ENCODE measurements at regions not wholly inside any gene's neighbourhood (a gene's known extent, or its start where the extent isn't known, plus 50 kb on each side); places are given as distances from the start of the nearest gene placed in this dataset.
A peak's percentile ranks its signal among the peaks of the same experiment; 100 is the strongest.

GRCh38 chr14:94952097-94952496, 182.2 kb upstream of the GSC start:
- DNase-seq: no peak

GRCh38 chr14:94946244-94946643, 176.3 kb upstream of the GSC start:
- no peak for DNase-seq

GRCh38 chr14:94945615-94946014, 175.7 kb upstream of the GSC start:
- DNase-seq: no peak

- no peak for DNase-seq
Measured at GRCh38 chr14:94944636-94945258, 174.8 kb upstream of the GSC start.

GRCh38 chr14:94942601-94943000, 172.7 kb upstream of the GSC start:
- DNase-seq: no peak

- DNase-seq: no peak
Measured at GRCh38 chr14:94941311-94941710, 171.4 kb upstream of the GSC start.

GRCh38 chr14:94940263-94940993, 170.5 kb upstream of the GSC start:
- no peak for DNase-seq

GRCh38 chr14:94938016-94938415, 168.1 kb upstream of the GSC start:
- no peak for DNase-seq

DNA sequence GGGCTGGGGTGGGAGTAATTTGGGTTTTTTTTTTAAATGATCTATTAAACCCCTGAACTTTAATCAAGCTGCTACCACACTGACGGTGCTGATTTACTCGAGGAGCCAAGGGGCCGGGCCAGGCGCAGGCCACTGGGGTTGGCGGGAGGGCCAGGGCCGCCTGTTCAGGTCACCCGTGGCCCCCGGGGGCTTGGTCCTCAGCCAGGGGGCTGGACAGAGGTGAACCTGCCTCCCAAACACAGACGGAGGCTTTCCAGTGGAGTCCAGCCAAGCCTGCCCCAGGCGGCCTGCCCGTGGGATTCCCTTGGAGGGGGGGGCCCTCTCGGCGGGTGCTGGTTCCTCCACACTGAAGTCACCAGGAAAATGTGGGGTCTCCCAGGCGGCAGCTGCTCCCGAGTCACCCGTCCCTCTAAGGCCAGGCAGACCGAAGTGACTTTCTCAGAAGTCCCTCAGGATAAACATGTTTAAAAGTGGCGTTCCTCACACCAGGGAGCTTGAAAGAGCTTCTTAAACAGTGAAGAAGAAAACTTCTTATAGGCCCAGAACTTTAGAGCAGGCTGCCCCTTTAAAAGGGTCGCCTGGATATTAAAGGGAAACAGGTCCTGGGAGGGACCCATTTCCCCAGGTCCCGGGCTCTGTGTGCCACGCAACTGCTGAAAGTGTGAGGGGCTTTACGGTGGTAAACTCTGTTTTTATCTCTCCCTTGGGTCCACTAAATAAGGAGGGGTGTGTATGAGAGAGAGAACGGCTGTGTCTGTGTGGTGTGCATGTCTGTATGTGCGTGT, 167.2 kb upstream of the GSC start:
- DNase-seq: peak; percentile 43

DNA sequence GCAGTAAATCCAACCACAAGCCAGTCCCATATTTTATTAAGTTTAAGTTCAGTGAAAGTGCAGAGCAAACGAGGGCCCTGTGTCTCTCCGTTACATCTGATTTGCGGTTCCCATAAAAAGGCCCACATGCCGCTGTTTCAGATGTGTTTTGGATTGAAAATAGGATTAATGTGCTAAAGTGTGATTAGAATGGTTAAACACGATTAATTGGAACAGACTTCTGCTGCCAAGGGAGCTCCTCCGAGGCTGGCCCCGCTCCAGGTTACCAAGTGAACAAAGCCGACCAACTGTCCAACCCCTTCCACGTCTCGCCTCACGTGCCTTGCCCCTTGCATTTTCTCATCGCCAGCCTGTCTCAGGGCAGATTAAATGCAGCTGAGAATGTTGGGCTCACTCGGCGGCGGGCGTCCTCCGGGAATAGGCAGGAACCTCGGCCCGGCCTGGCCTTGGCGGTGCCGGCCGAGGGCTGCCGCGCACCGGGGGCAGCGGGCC, 166.5 kb upstream of the GSC start:
- peak; percentile 98 for DNase-seq

DNA sequence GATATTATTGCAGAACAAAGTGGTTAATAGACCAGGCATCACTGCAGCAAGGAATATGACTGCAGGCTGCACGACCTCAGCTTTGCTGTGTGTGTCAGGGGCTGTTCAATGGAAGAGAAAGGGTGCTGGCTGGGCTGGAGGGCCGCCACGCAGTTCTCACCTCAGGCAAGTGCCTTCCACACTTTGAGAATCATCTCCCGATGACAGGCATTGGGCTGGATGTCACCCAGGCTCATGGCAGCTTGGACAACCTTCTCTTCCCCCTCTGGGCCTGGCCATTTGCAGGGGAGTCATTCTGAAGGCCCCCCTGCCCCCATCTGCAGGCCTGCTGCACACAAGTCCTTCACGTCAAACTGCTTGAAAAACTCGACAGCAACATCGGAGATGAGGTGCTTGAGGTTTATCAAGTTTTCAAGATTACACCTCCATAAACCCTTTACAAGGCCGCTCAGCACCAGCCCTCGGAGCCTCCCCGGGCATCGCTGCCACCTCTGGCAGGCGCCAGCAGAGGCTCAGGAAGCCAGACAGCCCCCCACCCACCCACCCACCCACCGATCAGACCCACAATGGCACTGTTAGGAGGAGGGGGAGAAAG, 165.9 kb upstream of the GSC start:
- peak; percentile 54 for DNase-seq

- DNase-seq: no peak
Measured at GRCh38 chr14:94934276-94934810, 164.4 kb upstream of the GSC start.

DNA sequence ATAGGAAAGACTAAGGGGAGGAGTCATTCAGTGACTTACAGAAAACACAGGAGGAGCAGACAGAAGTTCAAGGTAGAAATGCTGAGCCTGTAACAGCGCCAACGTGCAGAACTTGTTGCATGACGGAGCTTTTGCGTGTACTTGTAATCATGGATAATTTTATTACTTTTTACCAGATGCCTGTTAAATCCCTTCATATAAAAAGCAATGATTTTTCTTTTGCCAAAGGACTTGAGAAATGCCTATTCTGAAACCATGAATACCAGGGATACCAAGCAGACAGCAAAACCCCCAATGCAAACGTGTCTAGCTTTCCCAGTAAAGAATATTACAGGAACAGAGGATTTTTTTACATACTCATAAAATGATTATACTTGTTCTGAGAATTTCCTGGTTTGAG, 163.6 kb upstream of the GSC start:
- DNase-seq: no peak

DNA sequence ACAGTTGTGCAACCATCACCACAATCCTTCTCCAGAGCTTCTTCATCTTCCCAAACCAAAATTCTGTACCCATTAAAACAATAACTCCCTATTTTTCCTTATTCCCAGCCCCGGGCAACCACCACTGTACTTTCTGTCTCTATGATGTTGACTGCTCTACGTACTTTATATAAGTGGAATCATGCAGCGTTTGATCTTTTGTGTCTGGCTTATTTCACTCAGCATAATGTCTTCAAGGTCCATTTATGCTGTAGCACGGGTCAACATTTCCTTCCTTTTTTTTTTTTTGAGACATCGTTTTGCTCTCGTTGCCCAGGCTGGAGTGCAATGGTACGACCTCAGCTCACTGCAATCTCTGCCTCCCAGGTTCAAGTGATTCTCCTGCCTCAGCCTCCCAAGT, 162.7 kb upstream of the GSC start:
- DNase-seq: no peak

DNA sequence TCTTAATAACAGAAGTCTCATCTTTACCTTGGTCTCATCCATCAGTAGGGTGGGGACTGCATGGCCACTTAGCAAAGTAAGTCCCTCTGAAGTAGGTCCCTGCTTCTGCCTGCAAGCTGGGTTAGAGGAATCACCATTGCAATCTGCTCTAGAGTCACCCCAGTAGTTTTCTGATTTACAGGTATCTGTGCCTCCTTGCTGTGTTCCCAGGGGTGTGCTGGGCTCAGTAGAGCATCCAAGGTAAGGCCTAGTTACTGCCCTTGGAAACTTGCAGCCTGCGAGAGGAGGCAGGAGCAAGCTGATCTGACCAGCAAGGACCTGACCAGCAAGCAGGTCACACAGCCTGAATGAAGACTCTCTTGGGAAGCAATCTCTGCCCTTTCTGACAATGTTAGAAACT, 160.8 kb upstream of the GSC start:
- no peak for DNase-seq

- DNase-seq: no peak
Measured at GRCh38 chr14:94929354-94929753, 159.4 kb upstream of the GSC start.

DNA sequence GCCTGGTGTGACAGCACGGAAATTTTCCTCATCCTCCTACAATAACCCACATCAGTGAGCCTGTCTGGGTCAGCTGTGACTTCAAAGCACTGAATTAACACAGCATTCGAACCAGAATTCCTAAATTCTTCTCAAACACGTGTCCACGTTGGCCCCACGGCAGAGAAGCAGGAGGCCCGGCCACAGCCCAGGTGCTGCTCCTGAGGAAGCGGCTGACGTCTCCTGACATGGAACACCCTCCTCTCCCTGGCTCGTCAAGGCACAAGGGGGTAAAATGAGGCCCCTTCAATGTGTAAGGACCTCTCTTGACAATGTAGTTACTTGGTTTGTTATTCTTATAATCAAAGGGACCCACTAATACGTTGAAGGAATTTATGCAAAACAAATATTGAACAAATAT, 156.3 kb upstream of the GSC start:
- no peak for DNase-seq

DNA sequence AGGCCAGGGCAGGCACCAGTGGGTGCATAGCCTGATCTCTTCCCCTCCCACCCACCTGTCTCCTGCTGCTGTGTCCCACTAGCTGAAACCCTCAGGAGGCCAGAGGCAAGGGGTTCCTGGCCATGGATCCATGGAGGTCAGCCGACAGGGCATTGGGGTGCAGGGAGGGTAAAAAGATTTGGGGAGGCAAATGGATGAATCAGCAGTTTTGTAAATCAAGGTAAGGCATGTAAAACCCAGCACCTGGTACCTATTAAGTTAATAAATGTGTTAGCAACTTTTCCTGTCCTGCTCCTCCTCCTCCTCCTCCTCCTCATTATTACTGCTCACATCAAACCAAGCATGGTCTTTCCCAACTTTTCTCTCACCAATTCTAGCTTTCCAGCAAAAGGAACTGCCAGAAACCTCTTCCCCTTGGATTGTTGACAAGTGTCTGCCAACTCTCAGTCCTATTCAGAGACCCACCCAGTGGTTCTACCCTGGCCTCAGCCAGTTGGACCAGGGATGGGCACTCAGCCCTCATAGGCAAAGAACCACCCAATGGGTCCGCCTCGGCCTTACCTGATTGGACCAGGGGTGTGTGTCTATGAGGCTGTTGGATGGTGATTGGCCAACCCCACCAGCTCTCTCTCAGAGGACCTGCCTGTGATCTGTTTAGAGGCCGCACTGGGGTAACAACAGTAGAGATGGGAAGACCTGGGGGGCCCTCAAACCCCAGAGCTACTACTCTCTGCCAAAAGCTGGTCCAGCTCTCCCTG, 155.7 kb upstream of the GSC start:
- DNase-seq: no peak

GRCh38 chr14:94924189-94924588, 154.3 kb upstream of the GSC start:
- DNase-seq: no peak

- no peak for DNase-seq
Measured at GRCh38 chr14:94923786-94924185, 153.9 kb upstream of the GSC start.

GRCh38 chr14:94922595-94923239, 152.8 kb upstream of the GSC start:
- DNase-seq: no peak

All from NCI-H82 (cell line).